ENCODE measurements at regions not wholly inside any gene's neighbourhood (a gene's known extent, or its start where the extent isn't known, plus 50 kb on each side); places are given as distances from the start of the nearest gene placed in this dataset.

- no peak for TF ChIP-seq POLR2AphosphoS5 (IDR thresholded peaks at IDR 0.05; ENCODE audit: low read depth, low read length)
Observed at GRCh38 chr1:5562331-5562730, 429.9 kb downstream of the NPHP4 start.

GRCh38 chr1:5559078-5559477, 433.1 kb downstream of the NPHP4 start:
- no peak for TF ChIP-seq SIN3A (IDR thresholded peaks at IDR 0.05; ENCODE audit: borderline replicate concordance, insufficient read depth, low read length)
- TF ChIP-seq POLR2AphosphoS5 (IDR thresholded peaks at IDR 0.05; ENCODE audit: low read depth, low read length), result no peak
- TF ChIP-seq REST (IDR thresholded peaks at IDR 0.05; ENCODE audit: insufficient read depth in 1 of 2, low read depth in 2 of 2, low read length in 2 of 2), result no peak
- no peak for TF ChIP-seq TAF1 (IDR thresholded peaks at IDR 0.05; ENCODE audit: borderline replicate concordance, insufficient read depth, low read length)
- TF ChIP-seq FOXP2 (optimal IDR thresholded peaks at IDR 0.05; ENCODE audit: borderline replicate concordance, extremely low read depth, extremely low read length, insufficient read depth), result no peak

- TF ChIP-seq POLR2AphosphoS5 (IDR thresholded peaks at IDR 0.05; ENCODE audit: low read depth, low read length) (no peak), REST (IDR thresholded peaks at IDR 0.05; ENCODE audit: insufficient read depth in 1 of 2, low read depth in 2 of 2, low read length in 2 of 2) (no peak), FOXP2 (optimal IDR thresholded peaks at IDR 0.05; ENCODE audit: borderline replicate concordance, extremely low read depth, extremely low read length, insufficient read depth) (no peak), TAF1 (IDR thresholded peaks at IDR 0.05; ENCODE audit: borderline replicate concordance, insufficient read depth, low read length) (no peak), SIN3A (IDR thresholded peaks at IDR 0.05; ENCODE audit: borderline replicate concordance, insufficient read depth, low read length) (no peak)
Observed at GRCh38 chr1:5555853-5556252, 436.4 kb downstream of the NPHP4 start.

- TF ChIP-seq SIN3A (IDR thresholded peaks at IDR 0.05; ENCODE audit: borderline replicate concordance, insufficient read depth, low read length) (no peak), TAF1 (IDR thresholded peaks at IDR 0.05; ENCODE audit: borderline replicate concordance, insufficient read depth, low read length) (no peak), REST (IDR thresholded peaks at IDR 0.05; ENCODE audit: insufficient read depth in 1 of 2, low read depth in 2 of 2, low read length in 2 of 2) (no peak), FOXP2 (optimal IDR thresholded peaks at IDR 0.05; ENCODE audit: borderline replicate concordance, extremely low read depth, extremely low read length, insufficient read depth) (no peak), POLR2AphosphoS5 (IDR thresholded peaks at IDR 0.05; ENCODE audit: low read depth, low read length) (no peak)
Observed at GRCh38 chr1:5554784-5555183, 437.4 kb downstream of the NPHP4 start.

- TF ChIP-seq SIN3A (IDR thresholded peaks at IDR 0.05; ENCODE audit: borderline replicate concordance, insufficient read depth, low read length), result no peak
- TF ChIP-seq TAF1 (IDR thresholded peaks at IDR 0.05; ENCODE audit: borderline replicate concordance, insufficient read depth, low read length), result no peak
- TF ChIP-seq FOXP2 (optimal IDR thresholded peaks at IDR 0.05; ENCODE audit: borderline replicate concordance, extremely low read depth, extremely low read length, insufficient read depth), result no peak
- no peak for TF ChIP-seq REST (IDR thresholded peaks at IDR 0.05; ENCODE audit: insufficient read depth in 1 of 2, low read depth in 2 of 2, low read length in 2 of 2)
- TF ChIP-seq POLR2AphosphoS5 (IDR thresholded peaks at IDR 0.05; ENCODE audit: low read depth, low read length), result no peak
Observed at GRCh38 chr1:5554111-5554510, 438.1 kb downstream of the NPHP4 start.

Data from PFSK-1 (cell line).